Peyer's patch (tissue), 4 donors: ENCODE measurements at regions not wholly inside any gene's neighbourhood (a gene's known extent, or its start where the extent isn't known, plus 50 kb on each side); places are given as distances from the start of the nearest gene placed in this dataset.

Experiments used
- POLR2A ChIP-seq, 2 donors: fragments of 450-650 bp; IDR thresholded peaks; one replicate each; pipeline ENCODE4 v1.5.1; 2017; ENCODE audit warnings: antibody characterized with exemption in 2 of 2, mild to moderate bottlenecking in 2 of 2, moderate library complexity in 2 of 2
- TF ChIP-seq, protein P1 (sequence below), 6 experiments: fragments of 450-650 bp in 4 of 6; fragments of 200-600 bp in 2 of 6; sonication (generic) in 1 of 6; IDR thresholded peaks; one replicate each; pipeline ENCODE4 v1.5.1; 2017 to 2019; ENCODE audit warnings: antibody characterized with exemption in 6 of 6, mild to moderate bottlenecking in 3 of 6, moderate library complexity in 1 of 6

GRCh38 chr1:2936559-2937515 is 84.4 kb upstream of the ACTRT2 start:
- TF ChIP-seq, protein P1, sequence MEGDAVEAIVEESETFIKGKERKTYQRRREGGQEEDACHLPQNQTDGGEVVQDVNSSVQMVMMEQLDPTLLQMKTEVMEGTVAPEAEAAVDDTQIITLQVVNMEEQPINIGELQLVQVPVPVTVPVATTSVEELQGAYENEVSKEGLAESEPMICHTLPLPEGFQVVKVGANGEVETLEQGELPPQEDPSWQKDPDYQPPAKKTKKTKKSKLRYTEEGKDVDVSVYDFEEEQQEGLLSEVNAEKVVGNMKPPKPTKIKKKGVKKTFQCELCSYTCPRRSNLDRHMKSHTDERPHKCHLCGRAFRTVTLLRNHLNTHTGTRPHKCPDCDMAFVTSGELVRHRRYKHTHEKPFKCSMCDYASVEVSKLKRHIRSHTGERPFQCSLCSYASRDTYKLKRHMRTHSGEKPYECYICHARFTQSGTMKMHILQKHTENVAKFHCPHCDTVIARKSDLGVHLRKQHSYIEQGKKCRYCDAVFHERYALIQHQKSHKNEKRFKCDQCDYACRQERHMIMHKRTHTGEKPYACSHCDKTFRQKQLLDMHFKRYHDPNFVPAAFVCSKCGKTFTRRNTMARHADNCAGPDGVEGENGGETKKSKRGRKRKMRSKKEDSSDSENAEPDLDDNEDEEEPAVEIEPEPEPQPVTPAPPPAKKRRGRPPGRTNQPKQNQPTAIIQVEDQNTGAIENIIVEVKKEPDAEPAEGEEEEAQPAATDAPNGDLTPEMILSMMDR (IDR thresholded peaks at IDR 0.05): no peak
- no peak for TF ChIP-seq POLR2A (IDR thresholded peaks at IDR 0.05)
